Nephron progenitor cell (in vitro differentiated cells): ENCODE measurements at regions not wholly inside any gene's neighbourhood (a gene's known extent, or its start where the extent isn't known, plus 50 kb on each side); places are given as distances from the start of the nearest gene placed in this dataset.

Experiments
- DNase-seq: peaks from one replicate; pipeline ENCODE4 v3.0.0; 2021
- H3K27ac Mint-ChIP-seq: 2 replicates; pipeline ENCODE4 v1.8.0; 2021; ENCODE audit warnings: mild to moderate bottlenecking, moderate library complexity, mixed read lengths
- H3K27me3 Mint-ChIP-seq: 2 replicates; pipeline ENCODE4 v1.8.0; 2021; ENCODE audit warnings: mild to moderate bottlenecking, low read depth, mixed read lengths; ENCODE audit not compliant: poor library complexity
- H3K36me3 Mint-ChIP-seq: 2 replicates; pipeline ENCODE4 v1.8.0; 2021; ENCODE audit warnings: low read depth, mixed read lengths
- H3K4me1 Mint-ChIP-seq: 2 replicates; pipeline ENCODE4 v1.8.0; 2021; ENCODE audit warnings: mixed read lengths
- H3K4me3 Mint-ChIP-seq: 2 replicates; pipeline ENCODE4 v1.8.0; 2021; ENCODE audit warnings: mild to moderate bottlenecking, moderate library complexity, mixed read lengths
- H3K9me3 Mint-ChIP-seq: 2 replicates; pipeline ENCODE4 v1.8.0; 2021; ENCODE audit warnings: mild to moderate bottlenecking, moderate library complexity, mixed read lengths
- CTCF ChIP-seq: fragments of 200-600 bp; sonication (generic); IDR thresholded peaks from 2 replicates; pipeline ENCODE4 v1.5.0; 2021; ENCODE audit warnings: antibody characterized with exemption

GRCh38 chr16:80062361-80063030 lies 462.0 kb upstream of the MAF start:
- Mint-ChIP-seq H3K36me3 (no peaks in the 10 kb centered on the region), H3K9me3 (no peaks in the 10 kb centered on the region), H3K4me3 (no peak overlapping the region), H3K4me1 (peaks cover 11% of the 10 kb centered on the region), H3K27me3 (peaks cover 14% of the 10 kb centered on the region), H3K27ac (no peak overlapping the region)
- DNase-seq = no peak
- no peak for TF ChIP-seq CTCF

- H3K4me3 Mint-ChIP-seq = no peak overlapping the region
- peaks cover 16% of the 10 kb centered on the region for H3K4me1 Mint-ChIP-seq
- H3K27ac Mint-ChIP-seq = no peak overlapping the region
- DNase-seq = no peak
- no peaks in the 10 kb centered on the region for H3K9me3 Mint-ChIP-seq
- H3K36me3 Mint-ChIP-seq = no peaks in the 10 kb centered on the region
- H3K27me3 Mint-ChIP-seq = peaks cover 18% of the 10 kb centered on the region
- TF ChIP-seq CTCF = no peak
Observed at GRCh38 chr16:80060470-80060869, 459.9 kb upstream of the MAF start.

- Mint-ChIP-seq H3K27me3 (peaks cover 16% of the 10 kb centered on the region), H3K4me3 (no peak overlapping the region), H3K4me1 (peaks cover 16% of the 10 kb centered on the region), H3K36me3 (no peaks in the 10 kb centered on the region), H3K9me3 (no peaks in the 10 kb centered on the region), H3K27ac (no peak overlapping the region)
- DNase-seq = no peak
- TF ChIP-seq CTCF = no peak
Observed at GRCh38 chr16:80059836-80060235, 459.3 kb upstream of the MAF start.

- no peaks in the 10 kb centered on the region for H3K9me3 Mint-ChIP-seq
- no peak overlapping the region for H3K4me3 Mint-ChIP-seq
- peaks cover 16% of the 10 kb centered on the region for H3K4me1 Mint-ChIP-seq
- H3K27me3 Mint-ChIP-seq = peaks cover 16% of the 10 kb centered on the region
- no peaks in the 10 kb centered on the region for H3K36me3 Mint-ChIP-seq
- TF ChIP-seq CTCF = no peak
- no peak overlapping the region for H3K27ac Mint-ChIP-seq
- DNase-seq = no peak
Observed at GRCh38 chr16:80058214-80058613, 457.7 kb upstream of the MAF start.

GRCh38 chr16:80056324-80056723 lies 455.8 kb upstream of the MAF start:
- H3K27me3 Mint-ChIP-seq = peaks cover 11% of the 10 kb centered on the region
- no peaks in the 10 kb centered on the region for H3K9me3 Mint-ChIP-seq
- no peaks in the 10 kb centered on the region for H3K36me3 Mint-ChIP-seq
- no peak for DNase-seq
- TF ChIP-seq CTCF = no peak
- peaks cover 16% of the 10 kb centered on the region for H3K4me1 Mint-ChIP-seq
- no peak overlapping the region for H3K27ac Mint-ChIP-seq
- no peak overlapping the region for H3K4me3 Mint-ChIP-seq

- H3K9me3 Mint-ChIP-seq = no peaks in the 10 kb centered on the region
- H3K36me3 Mint-ChIP-seq = no peaks in the 10 kb centered on the region
- DNase-seq = no peak
- H3K27me3 Mint-ChIP-seq = peaks cover 11% of the 10 kb centered on the region
- H3K27ac Mint-ChIP-seq = no peak overlapping the region
- peaks cover 16% of the 10 kb centered on the region for H3K4me1 Mint-ChIP-seq
- no peak for TF ChIP-seq CTCF
- no peak overlapping the region for H3K4me3 Mint-ChIP-seq
Observed at GRCh38 chr16:80055831-80056230, 455.3 kb upstream of the MAF start.
